ENCODE measurements at regions not wholly inside any gene's neighbourhood (a gene's known extent, or its start where the extent isn't known, plus 50 kb on each side); places are given as distances from the start of the nearest gene placed in this dataset.

GRCh38 chr18:29652797-29653196 lies 1389.7 kb downstream of the DSC3 start:
- Histone ChIP-seq H3K9me3 (ENCODE audit: low read depth) (no peaks in the 10 kb centered on the region), H3K27me3 (no peaks in the 10 kb centered on the region), H2AFZ (replicated peaks) (no peak overlapping the region), H3K36me3 (no peaks in the 10 kb centered on the region), H4K20me1 (ENCODE audit: low read depth) (no peaks in the 10 kb centered on the region), H3K4me2 (no peak overlapping the region), H3K9ac (no peak overlapping the region), H3K4me1 (no peaks in the 10 kb centered on the region), H3K4me3 (no peak overlapping the region), H3K27ac (no peak overlapping the region), H3K79me2 (ENCODE audit: low read depth) (no peaks in the 10 kb centered on the region), H3F3A (ENCODE audit: low read depth) (no peaks in the 10 kb centered on the region)
- Mint-ChIP-seq H3K4me1 (no peaks in the 10 kb centered on the region), H3K9me3 (no peaks in the 10 kb centered on the region), H3K27me3 (ENCODE audit: insufficient read depth, low read depth) (peaks cover 5% of the 10 kb centered on the region), H3K4me3 (no peak overlapping the region), H3K27ac (no peak overlapping the region), H3K36me3 (no peaks in the 10 kb centered on the region)
- no peak for DNase-seq (ENCODE audit: low spot score)
- no peak for TF ChIP-seq EZH2phosphoT487 (IDR thresholded peaks at IDR 0.05)
- no peak for TF ChIP-seq CTCF (IDR thresholded peaks at IDR 0.05)
- TF ChIP-seq EZH2 (IDR thresholded peaks at IDR 0.05) = no peak

- H3K9me3 ChIP-seq (ENCODE audit: low read depth) = no peaks in the 10 kb centered on the region
- TF ChIP-seq EZH2phosphoT487 (IDR thresholded peaks at IDR 0.05) (no peak), CTCF (IDR thresholded peaks at IDR 0.05) (no peak), EZH2 (IDR thresholded peaks at IDR 0.05) (no peak)
- H4K20me1 ChIP-seq (ENCODE audit: low read depth) = no peaks in the 10 kb centered on the region
- no peaks in the 10 kb centered on the region for H3K36me3 Mint-ChIP-seq
- H3K9ac ChIP-seq = no peak overlapping the region
- no peak overlapping the region for H3K4me2 ChIP-seq
- H3K36me3 ChIP-seq = no peaks in the 10 kb centered on the region
- no peaks in the 10 kb centered on the region for H3F3A ChIP-seq (ENCODE audit: low read depth)
- H3K27ac Mint-ChIP-seq = no peak overlapping the region
- H3K27me3 ChIP-seq = no peaks in the 10 kb centered on the region
- no peaks in the 10 kb centered on the region for H3K4me1 Mint-ChIP-seq
- H3K4me3 Mint-ChIP-seq = no peak overlapping the region
- H3K9me3 Mint-ChIP-seq = no peaks in the 10 kb centered on the region
- no peak for DNase-seq (ENCODE audit: low spot score)
- no peaks in the 10 kb centered on the region for H3K4me1 ChIP-seq
- no peaks in the 10 kb centered on the region for H3K79me2 ChIP-seq (ENCODE audit: low read depth)
- no peak overlapping the region for H2AFZ ChIP-seq (replicated peaks)
- H3K4me3 ChIP-seq = no peak overlapping the region
- H3K27me3 Mint-ChIP-seq (ENCODE audit: insufficient read depth, low read depth) = peaks cover 7% of the 10 kb centered on the region
- no peak overlapping the region for H3K27ac ChIP-seq
Measured at GRCh38 chr18:29651122-29651680, 1391.3 kb downstream of the DSC3 start.

- Histone ChIP-seq H3K27ac (no peak overlapping the region), H3K36me3 (no peaks in the 10 kb centered on the region), H3K4me2 (no peak overlapping the region), H3K9me3 (ENCODE audit: low read depth) (no peaks in the 10 kb centered on the region), H3K27me3 (no peaks in the 10 kb centered on the region), H3K4me1 (no peaks in the 10 kb centered on the region), H3K79me2 (ENCODE audit: low read depth) (no peaks in the 10 kb centered on the region), H3F3A (ENCODE audit: low read depth) (no peaks in the 10 kb centered on the region), H3K4me3 (no peak overlapping the region), H3K9ac (no peak overlapping the region), H2AFZ (replicated peaks) (no peak overlapping the region), H4K20me1 (ENCODE audit: low read depth) (no peaks in the 10 kb centered on the region)
- Mint-ChIP-seq H3K27me3 (ENCODE audit: insufficient read depth, low read depth) (peaks cover 7% of the 10 kb centered on the region), H3K4me3 (no peak overlapping the region), H3K36me3 (no peaks in the 10 kb centered on the region), H3K9me3 (no peaks in the 10 kb centered on the region), H3K4me1 (no peaks in the 10 kb centered on the region), H3K27ac (peak overlapping the region; percentile 39)
- DNase-seq (ENCODE audit: low spot score) = no peak
- no peak for TF ChIP-seq EZH2phosphoT487 (IDR thresholded peaks at IDR 0.05)
- no peak for TF ChIP-seq CTCF (IDR thresholded peaks at IDR 0.05)
- no peak for TF ChIP-seq EZH2 (IDR thresholded peaks at IDR 0.05)
Measured at GRCh38 chr18:29648891-29649290, 1393.7 kb downstream of the DSC3 start.
